ENCODE measurements at regions not wholly inside any gene's neighbourhood (a gene's known extent, or its start where the extent isn't known, plus 50 kb on each side); places are given as distances from the start of the nearest gene placed in this dataset.

DNA sequence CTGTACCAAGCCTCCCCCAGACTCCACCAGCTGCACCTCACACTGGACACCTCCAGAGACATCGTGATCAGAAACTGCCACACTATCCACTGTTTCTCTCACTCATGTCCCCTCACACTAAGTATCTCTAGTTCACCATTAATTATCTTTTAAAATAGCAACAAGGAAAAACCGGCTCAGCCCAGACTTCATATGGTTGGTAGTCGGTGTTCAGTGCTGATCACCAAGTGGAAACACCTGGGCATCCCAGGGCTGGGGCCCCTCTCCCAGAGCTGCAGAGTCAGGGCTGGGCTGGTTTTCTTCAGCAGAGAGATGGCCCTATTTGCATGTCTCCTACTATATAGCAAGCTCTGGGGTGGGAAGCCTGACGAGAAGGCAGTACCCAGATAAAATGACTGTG, 1140.0 kb downstream of the TMEM121 start:
- TF ChIP-seq, protein P1, sequence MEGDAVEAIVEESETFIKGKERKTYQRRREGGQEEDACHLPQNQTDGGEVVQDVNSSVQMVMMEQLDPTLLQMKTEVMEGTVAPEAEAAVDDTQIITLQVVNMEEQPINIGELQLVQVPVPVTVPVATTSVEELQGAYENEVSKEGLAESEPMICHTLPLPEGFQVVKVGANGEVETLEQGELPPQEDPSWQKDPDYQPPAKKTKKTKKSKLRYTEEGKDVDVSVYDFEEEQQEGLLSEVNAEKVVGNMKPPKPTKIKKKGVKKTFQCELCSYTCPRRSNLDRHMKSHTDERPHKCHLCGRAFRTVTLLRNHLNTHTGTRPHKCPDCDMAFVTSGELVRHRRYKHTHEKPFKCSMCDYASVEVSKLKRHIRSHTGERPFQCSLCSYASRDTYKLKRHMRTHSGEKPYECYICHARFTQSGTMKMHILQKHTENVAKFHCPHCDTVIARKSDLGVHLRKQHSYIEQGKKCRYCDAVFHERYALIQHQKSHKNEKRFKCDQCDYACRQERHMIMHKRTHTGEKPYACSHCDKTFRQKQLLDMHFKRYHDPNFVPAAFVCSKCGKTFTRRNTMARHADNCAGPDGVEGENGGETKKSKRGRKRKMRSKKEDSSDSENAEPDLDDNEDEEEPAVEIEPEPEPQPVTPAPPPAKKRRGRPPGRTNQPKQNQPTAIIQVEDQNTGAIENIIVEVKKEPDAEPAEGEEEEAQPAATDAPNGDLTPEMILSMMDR (IDR thresholded peaks at IDR 0.05; ENCODE audit: extremely low read depth in 1 of 2, insufficient read depth in 1 of 2, low read depth in 1 of 2, low read length in 2 of 2), result no peak
- no peak for TF ChIP-seq POLR2AphosphoS5 (IDR thresholded peaks at IDR 0.05; ENCODE audit: insufficient read depth, low read depth, low read length)

Measured in endothelial cell of umbilical vein (primary cell).